A549 (cell line): ENCODE measurements at regions not wholly inside any gene's neighbourhood (a gene's known extent, or its start where the extent isn't known, plus 50 kb on each side); places are given as distances from the start of the nearest gene placed in this dataset.

Experiments used
- ATAC-seq, 2 experiments: fragments of 200-7000 bp in 1 of 2; fragments of >200 bp in 1 of 2; cut with Nextera tagmentation in 1 of 2; cut with Tn5 transposase in 1 of 2; 3 replicates each; pipeline versions ENCODE4 v1.8.0 to v1.9.1; 2018 to 2020; ENCODE audit warnings: mild to moderate bottlenecking in 1 of 2, moderate library complexity in 1 of 2
- CTCF ChIA-PET: fragments of 300-600 bp; sonication (Branson Sonifier 250); formaldehyde crosslinking; extraction: SDS; loops from one replicate; lab custom pipeline; 2021; ENCODE audit warnings: antibody characterized with exemption, inconsistent platforms; lab: Yijun Ruan, JAX
- POLR2A ChIA-PET: fragments of 350-600 bp; formaldehyde crosslinking; extraction: SDS; loops from one replicate; lab custom pipeline; 2021; ENCODE audit warnings: antibody characterized with exemption, inconsistent platforms; lab: Yijun Ruan, JAX
- DNase-seq, 2 experiments: peaks; one replicate each; pipeline versions ENCODE4 v3.0.0 to v3.0.0-alpha.2; 2011 to 2016; ENCODE audit warnings: low read depth in 1 of 2, low spot score in 1 of 2
- FAIRE-seq: peaks from 2 replicates; lab custom pipeline; 2011; peaks lifted over from hg19 to GRCh38; lab: Jason Lieb, UNC
- H3K27ac ChIP-seq, 2 experiments: fragments of >200 bp; sonication (Bioruptor Twin); formaldehyde crosslinking; 3 replicates each; pipeline ENCODE4 v1.5.1; 2016 to 2017
- H3K4me1 ChIP-seq: fragments of >200 bp; sonication (Bioruptor Twin); formaldehyde crosslinking; 3 replicates; pipeline ENCODE4 v1.6.1; 2016
- H3K4me2 ChIP-seq: fragments of >200 bp; sonication (Bioruptor Twin); formaldehyde crosslinking; 3 replicates; pipeline ENCODE4 v1.6.1; 2016
- H3K4me3 ChIP-seq: fragments of >200 bp; sonication (Bioruptor Twin); formaldehyde crosslinking; 3 replicates; pipeline ENCODE4 v1.5.1; 2016
- H3K9me3 ChIP-seq: fragments of >200 bp; sonication (Bioruptor Twin); formaldehyde crosslinking; 3 replicates; pipeline ENCODE4 v1.6.1; 2016
- BCL3 ChIP-seq: fragments of >200 bp; sonication (Bioruptor Twin); formaldehyde crosslinking; IDR thresholded peaks from 3 replicates; pipeline ENCODE4 v1.6.1; 2016
- CBX8 ChIP-seq: fragments of 200-600 bp; sonication (generic); IDR thresholded peaks from 2 replicates; pipeline ENCODE4 v1.6.1; 2016
- CEBPB ChIP-seq, 2 experiments: fragments of >200 bp in 1 of 2; sonication (Bioruptor Twin) in 1 of 2; formaldehyde crosslinking in 1 of 2; IDR thresholded peaks; 2 replicates each; pipeline ENCODE4 v1.6.1; 2012 to 2016
- CHD2 ChIP-seq: fragments of 150-350 bp; IDR thresholded peaks from 2 replicates; pipeline ENCODE4 v1.6.1; 2014; ENCODE audit warnings: low read length; ENCODE audit not compliant: partially characterized antibody
- CTCF ChIP-seq: fragments of >200 bp; sonication (Bioruptor Twin); formaldehyde crosslinking; IDR thresholded peaks from 3 replicates; pipeline ENCODE4 v1.5.1; 2016
- FOSL2 ChIP-seq, 2 experiments: fragments of 450-650 bp in 1 of 2; fragments of >200 bp in 1 of 2; sonication (Bioruptor Twin) in 1 of 2; formaldehyde crosslinking; IDR thresholded peaks; 2 replicates each; pipeline versions ENCODE4 v1.5.0 to v1.6.1; 2016 to 2020; ENCODE audit warnings: mild to moderate bottlenecking in 1 of 2, moderate library complexity in 1 of 2
- FOXS1 ChIP-seq: fragments of 250-450 bp; sonication (Bioruptor Pico); IDR thresholded peaks from 2 replicates; pipeline ENCODE4 v1.5.0; 2020; ENCODE audit warnings: mild to moderate bottlenecking, moderate library complexity
- GATA3 ChIP-seq: IDR thresholded peaks from 2 replicates; pipeline ENCODE4 v1.6.1; 2012; ENCODE audit warnings: borderline replicate concordance
- HEYL ChIP-seq: fragments of 250-450 bp; sonication (Bioruptor Pico); IDR thresholded peaks from 2 replicates; pipeline ENCODE4 v1.8.0; 2021; ENCODE audit warnings: mild to moderate bottlenecking, moderate library complexity
- HOXB13 ChIP-seq: fragments of 250-450 bp; sonication (Bioruptor Pico); IDR thresholded peaks from 2 replicates; pipeline ENCODE4 v1.5.0; 2020; ENCODE audit warnings: low read depth, mild to moderate bottlenecking, moderate library complexity
- JUN ChIP-seq, 2 experiments: fragments of >200 bp; sonication (Bioruptor Twin); formaldehyde crosslinking; IDR thresholded peaks; 2 replicates in 1 of 2; 3 replicates in 1 of 2; pipeline ENCODE4 v1.6.1; 2016 to 2017
- JUNB ChIP-seq: fragments of >200 bp; sonication (Bioruptor Twin); formaldehyde crosslinking; IDR thresholded peaks from 2 replicates; pipeline ENCODE4 v1.6.1; 2016
- KDM1A ChIP-seq: fragments of 200-600 bp; sonication (generic); IDR thresholded peaks from 2 replicates; pipeline ENCODE4 v1.6.1; 2016; ENCODE audit warnings: low read depth, mild to moderate bottlenecking
- KDM5A ChIP-seq: fragments of 200-600 bp; sonication (generic); IDR thresholded peaks from 2 replicates; pipeline ENCODE4 v1.6.1; 2016; ENCODE audit warnings: antibody characterized with exemption, mild to moderate bottlenecking
- MAZ ChIP-seq: fragments of 150-350 bp; IDR thresholded peaks from 2 replicates; pipeline ENCODE4 v1.6.1; 2014; ENCODE audit warnings: antibody characterized with exemption, low read depth, low read length, borderline replicate concordance
- NR3C1 ChIP-seq: fragments of >200 bp; sonication (Bioruptor Twin); formaldehyde crosslinking; IDR thresholded peaks from 3 replicates; pipeline ENCODE4 v1.6.1; 2017
- PBX3 ChIP-seq: IDR thresholded peaks from 2 replicates; pipeline ENCODE4 v1.6.1; 2012
- RAD21 ChIP-seq, 2 experiments: fragments of >200 bp in 1 of 2; sonication (Bioruptor Twin) in 1 of 2; formaldehyde crosslinking in 1 of 2; IDR thresholded peaks in 1 of 2; conservative IDR thresholded peaks in 1 of 2; 2 replicates in 1 of 2; 3 replicates in 1 of 2; pipeline ENCODE4 v1.6.1; 2012 to 2018; ENCODE audit warnings: inconsistent platforms in 1 of 2
- RARB ChIP-seq: fragments of 250-450 bp; sonication (Bioruptor Pico); IDR thresholded peaks from 2 replicates; pipeline ENCODE4 v1.8.0; 2021; ENCODE audit warnings: mild to moderate bottlenecking, moderate library complexity
- RCOR1 ChIP-seq: fragments of 150-350 bp; IDR thresholded peaks from 2 replicates; pipeline ENCODE4 v1.6.1; 2014; ENCODE audit warnings: antibody characterized with exemption, low read length, low read depth
- RFX5 ChIP-seq: fragments of 450-650 bp; IDR thresholded peaks from 2 replicates; pipeline ENCODE4 v1.7.1; 2014; ENCODE audit warnings: antibody characterized with exemption, mild to moderate bottlenecking, moderate library complexity
- SMC3 ChIP-seq: fragments of >200 bp; sonication (Bioruptor Twin); formaldehyde crosslinking; IDR thresholded peaks from 3 replicates; pipeline ENCODE4 v1.6.1; 2018; ENCODE audit warnings: inconsistent platforms
- TFCP2L1 ChIP-seq: fragments of 250-450 bp; sonication (Bioruptor Pico); IDR thresholded peaks from 2 replicates; pipeline ENCODE4 v1.5.0; 2021; ENCODE audit warnings: mild to moderate bottlenecking
- TP53 ChIP-seq: fragments of 250-450 bp; sonication (Bioruptor Pico); IDR thresholded peaks from 2 replicates; pipeline ENCODE4 v1.5.0; 2021; ENCODE audit warnings: mild to moderate bottlenecking, moderate library complexity
- USF2 ChIP-seq: fragments of 450-650 bp; IDR thresholded peaks from 2 replicates; pipeline ENCODE4 v1.6.1; 2014; ENCODE audit warnings: antibody characterized with exemption
- ZC3H11A ChIP-seq: fragments of 450-650 bp; IDR thresholded peaks from 2 replicates; pipeline ENCODE4 v1.6.1; 2014; ENCODE audit warnings: antibody characterized with exemption, mild to moderate bottlenecking
- ZNF302 ChIP-seq: fragments of 250-450 bp; sonication (Bioruptor Pico); IDR thresholded peaks from 2 replicates; pipeline ENCODE4 v1.9.0; 2021; ENCODE audit warnings: inconsistent platforms, mild to moderate bottlenecking, moderate library complexity
- WGBS: methylation state at CpG from one replicate; pipeline ENCODE4 v1.1.6; 2017; ENCODE audit errors: missing lambda C conversion rate; 5-methylcytosine and 5-hydroxymethylcytosine counted together

- no peak for FAIRE-seq
- 69% methylated on average over 2 of the region's 2 CpGs for WGBS
- POLR2A ChIA-PET: no interaction called here
- Histone ChIP-seq H3K4me2 (no peak overlapping the region), H3K4me1 (peaks cover 5% of the 10 kb centered on the region; the same call in 1 of the 3 replicates), H3K27ac (no peak overlapping the region), H3K9me3 (no peaks in the 10 kb centered on the region), H3K4me3 (no peak overlapping the region)
- ATAC-seq: peak; percentile 54 to 85; a peak in 3 of 6 replicates
- DNase-seq: peak in 1 of 2 experiments; percentile 45
- CTCF ChIA-PET: interaction anchor here (1.0 to 2.5 kb wide), 2 partner anchors 9 to 419 kb away, joined by 4 to 9 read pairs; no protein-coding TSS in a partner anchor
- peak; percentile 27 for TF ChIP-seq CTCF
- peak; percentile 28; the same call in 1 of the 3 replicates for TF ChIP-seq SMC3
- TF ChIP-seq RAD21 (conservative IDR thresholded peaks at IDR 0.05 in 1 of 2, IDR thresholded peaks at IDR 0.05 in 1 of 2): peak; percentile 51; a peak in 4 of 5 replicates
- no peak for TF ChIP-seq GATA3
- no peak for TF ChIP-seq KDM5A
Observed at GRCh38 chr13:30551189-30551588, 66.5 kb upstream of the USPL1 start.

- 44% methylated on average over 4 of the region's 4 CpGs for WGBS
- Histone ChIP-seq H3K4me2 (no peak overlapping the region), H3K4me3 (no peak overlapping the region), H3K4me1 (peaks cover 5% of the 10 kb centered on the region; the same call in 1 of the 3 replicates), H3K27ac (no peak overlapping the region), H3K9me3 (no peaks in the 10 kb centered on the region)
- ChIA-PET CTCF (interaction anchor here (1.1 to 1.3 kb wide), 3 partner anchors 21 to 420 kb away, joined by 3 to 5 read pairs (median 5); no protein-coding TSS in a partner anchor), POLR2A (no interaction called here)
- no peak for DNase-seq
- no peak for ATAC-seq
- no peak for FAIRE-seq
- TF ChIP-seq CEBPB (IDR thresholded peaks at IDR 0.05): no peak
- TF ChIP-seq RCOR1: no peak
- no peak for TF ChIP-seq CBX8
- TF ChIP-seq HEYL (CRISPR knock-in tag): no peak
- TF ChIP-seq BCL3: no peak
- TF ChIP-seq TFCP2L1 (CRISPR knock-in tag): no peak
- TF ChIP-seq USF2: no peak
- no peak for TF ChIP-seq JUN (IDR thresholded peaks at IDR 0.05)
- TF ChIP-seq FOXS1 (CRISPR knock-in tag): no peak
- TF ChIP-seq RARB (CRISPR knock-in tag): no peak
- no peak for TF ChIP-seq RFX5
- no peak for TF ChIP-seq NR3C1
Observed at GRCh38 chr13:30552567-30552966, 65.2 kb upstream of the USPL1 start.

GRCh38 chr13:30559274-30559673 lies 58.4 kb upstream of the USPL1 start:
- CTCF ChIA-PET: interaction anchor here (0.6 kb wide), 1 partner anchor 481 kb away, joined by 3 read pairs; no protein-coding TSS in a partner anchor
- ATAC-seq: no peak
- Histone ChIP-seq H3K4me2 (no peak overlapping the region), H3K4me1 (no peaks in the 10 kb centered on the region), H3K9me3 (no peaks in the 10 kb centered on the region), H3K27ac (no peak overlapping the region), H3K4me3 (no peak overlapping the region)
- FAIRE-seq: no peak
- POLR2A ChIA-PET: no interaction called here
- TF ChIP-seq CEBPB (IDR thresholded peaks at IDR 0.05): no peak
- TF ChIP-seq USF2: no peak
- no peak for TF ChIP-seq MAZ
- TF ChIP-seq JUNB: no peak
- TF ChIP-seq HOXB13: no peak
- no peak for TF ChIP-seq ZNF302 (CRISPR knock-in tag)
- TF ChIP-seq TP53 (CRISPR knock-in tag): no peak
- no peak for TF ChIP-seq CHD2
- TF ChIP-seq KDM1A: no peak
- no peak for TF ChIP-seq FOSL2 (IDR thresholded peaks at IDR 0.05)
- TF ChIP-seq FOSL2 (CRISPR knock-in tag; IDR thresholded peaks at IDR 0.05): no peak
- no peak for TF ChIP-seq PBX3
- no peak for TF ChIP-seq ZC3H11A
- no peak for TF ChIP-seq TFCP2L1 (CRISPR knock-in tag)
- WGBS: 59% methylated on average over 4 of the region's 4 CpGs
- no peak for DNase-seq
